ENCODE measurements at regions not wholly inside any gene's neighbourhood (a gene's known extent, or its start where the extent isn't known, plus 50 kb on each side); places are given as distances from the start of the nearest gene placed in this dataset.

- DNase-seq (ENCODE audit: low read depth), result no peak
- H3K4me3 ChIP-seq (ENCODE audit: low read depth, low read length), result no peak overlapping the region
- TF ChIP-seq CTCF (conservative IDR thresholded peaks at IDR 0.05; ENCODE audit: low read depth, low read length), result no peak
These were observed 324.0 kb upstream of the TMEM132C start for GRCh38 chr12:127942981-127943380.

GRCh38 chr12:127943481-127944210, 323.3 kb upstream of the TMEM132C start:
- TF ChIP-seq CTCF (conservative IDR thresholded peaks at IDR 0.05; ENCODE audit: low read depth, low read length), result no peak
- DNase-seq (ENCODE audit: low read depth), result no peak

GRCh38 chr12:127944211-127944899, 322.6 kb upstream of the TMEM132C start:
- TF ChIP-seq CTCF (conservative IDR thresholded peaks at IDR 0.05; ENCODE audit: low read depth, low read length), result no peak
- no peak for DNase-seq (ENCODE audit: low read depth)
- no peak overlapping the region for H3K4me3 ChIP-seq (ENCODE audit: low read depth, low read length)

More at GRCh38 chr12:127943481-127944210, 323.3 kb upstream of the TMEM132C start:
- H3K4me3 ChIP-seq (ENCODE audit: low read depth, low read length), result no peak overlapping the region

- no peak for DNase-seq (ENCODE audit: low read depth)
- no peak for TF ChIP-seq CTCF (conservative IDR thresholded peaks at IDR 0.05; ENCODE audit: low read depth, low read length)
- no peak overlapping the region for H3K4me3 ChIP-seq (ENCODE audit: low read depth, low read length)
These were observed 309.8 kb upstream of the TMEM132C start for GRCh38 chr12:127957001-127957660.

GRCh38 chr12:127962303-127962702, 304.7 kb upstream of the TMEM132C start:
- H3K4me3 ChIP-seq (ENCODE audit: low read depth, low read length), result no peak overlapping the region
- no peak for DNase-seq (ENCODE audit: low read depth)
- TF ChIP-seq CTCF (conservative IDR thresholded peaks at IDR 0.05; ENCODE audit: low read depth, low read length), result no peak

GRCh38 chr12:127963933-127964332, 303.0 kb upstream of the TMEM132C start:
- no peak for TF ChIP-seq CTCF (conservative IDR thresholded peaks at IDR 0.05; ENCODE audit: low read depth, low read length)
- DNase-seq (ENCODE audit: low read depth), result no peak
- no peak overlapping the region for H3K4me3 ChIP-seq (ENCODE audit: low read depth, low read length)
